ENCODE measurements at regions not wholly inside any gene's neighbourhood (a gene's known extent, or its start where the extent isn't known, plus 50 kb on each side); places are given as distances from the start of the nearest gene placed in this dataset.

- WGBS (ENCODE audit: low lambda C conversion rate), result 33% methylated on average over 2 of the region's 3 CpGs
- no peak for DNase-seq (ENCODE audit: low spot score)
- no peaks in the 10 kb centered on the region for H4K20me1 ChIP-seq (ENCODE audit: insufficient read depth, low read length)
- H3K27ac ChIP-seq (ENCODE audit: extremely low read length, insufficient read depth, low read length), result no peak overlapping the region
- POLR2A ChIA-PET, result no interaction called here
- H3K9me3 ChIP-seq (ENCODE audit: low read length), result no peaks in the 10 kb centered on the region
- H3K36me3 ChIP-seq (replicated peaks in 1 of 2; ENCODE audit: control insufficient read depth in 1 of 2, insufficient read depth in 2 of 2, low read length in 2 of 2), result no peaks in the 10 kb centered on the region
- no peak overlapping the region for H3K9ac ChIP-seq (ENCODE audit: insufficient read depth, low read depth, low read length)
- no peak for ATAC-seq
- no peak for FAIRE-seq
- BruUV-seq (replicated peaks), result no TSS peak
- intact Hi-C loops (cut with micrococcal nuclease; ENCODE audit: unreplicated experiment) (no loop called here), in situ Hi-C loops (cut with HindIII; ENCODE audit: extremely low pct_ligation_motif_present, low pct_unique_long_range_greater_than_20kb) (no loop called here)
- TF ChIP-seq SCMH1 (CRISPR knock-in tag; IDR thresholded peaks at IDR 0.05; ENCODE audit: borderline replicate concordance), result no peak
- no peak for TF ChIP-seq RFX5 (IDR thresholded peaks at IDR 0.05; ENCODE audit: low read depth, low read length)
- TF ChIP-seq KLF16 (CRISPR knock-in tag; IDR thresholded peaks at IDR 0.05), result no peak
- TF ChIP-seq NR2F1 (CRISPR knock-in tag; IDR thresholded peaks at IDR 0.05), result no peak
- no peak for TF ChIP-seq SRY (CRISPR knock-in tag; IDR thresholded peaks at IDR 0.05)
- no peak for TF ChIP-seq FOXK2 (IDR thresholded peaks at IDR 0.05)
- TF ChIP-seq REL (CRISPR knock-in tag; conservative IDR thresholded peaks at IDR 0.05), result no peak
- no peak for TF ChIP-seq U2AF2 (IDR thresholded peaks at IDR 0.05; ENCODE audit: low read depth, low read length)
- no peak for TF ChIP-seq ZNF17 (CRISPR knock-in tag; IDR thresholded peaks at IDR 0.05)
- TF ChIP-seq FOXA1 (IDR thresholded peaks at IDR 0.05), result no peak
- TF ChIP-seq FOXA1 (CRISPR knock-in tag; IDR thresholded peaks at IDR 0.05), result no peak
- no peak for TF ChIP-seq ARID2 (CRISPR knock-in tag; IDR thresholded peaks at IDR 0.05; ENCODE audit: borderline replicate concordance)
- TF ChIP-seq ZNF101 (CRISPR knock-in tag; IDR thresholded peaks at IDR 0.05; ENCODE audit: borderline replicate concordance, low read depth), result no peak
- no peak for TF ChIP-seq ELK4 (CRISPR knock-in tag; IDR thresholded peaks at IDR 0.05; ENCODE audit: borderline replicate concordance)
- TF ChIP-seq ZNF670 (CRISPR knock-in tag; IDR thresholded peaks at IDR 0.05; ENCODE audit: borderline replicate concordance), result no peak
- TF ChIP-seq TMF1 (CRISPR knock-in tag; IDR thresholded peaks at IDR 0.05; ENCODE audit: low read depth), result no peak
- no peak for TF ChIP-seq ZNF792 (CRISPR knock-in tag; IDR thresholded peaks at IDR 0.05)
- TF ChIP-seq ZNF768 (CRISPR knock-in tag; IDR thresholded peaks at IDR 0.05), result no peak
- TF ChIP-seq FOSL1 (CRISPR knock-in tag; IDR thresholded peaks at IDR 0.05; ENCODE audit: borderline replicate concordance), result no peak
- no peak overlapping the region for H3K4me2 ChIP-seq (ENCODE audit: low read depth, low read length)
- no peaks in the 10 kb centered on the region for H3K27me3 ChIP-seq (ENCODE audit: control insufficient read depth in 1 of 2, insufficient read depth in 2 of 2, low read length in 2 of 2)
- H3K4me1 ChIP-seq (ENCODE audit: insufficient read depth, low read length), result no peaks in the 10 kb centered on the region
- no peak overlapping the region for H2AFZ ChIP-seq (ENCODE audit: low read length)
- no peaks in the 10 kb centered on the region for H3K79me2 ChIP-seq (ENCODE audit: insufficient read depth, low read length)
- CTCF ChIA-PET (ENCODE audit: low intra/inter-chr PET ratio, low total read pairs), result no interaction called here
- no peak overlapping the region for H3K4me3 ChIP-seq (replicated peaks in 1 of 3; ENCODE audit: insufficient read depth in 1 of 3, low read depth in 2 of 3, low read length in 3 of 3)
These were observed 111.5 kb downstream of the PLCE1 start for GRCh38 chr10:94105226-94105625.
